GM18868 (cell line): ENCODE measurements at regions not wholly inside any gene's neighbourhood (a gene's known extent, or its start where the extent isn't known, plus 50 kb on each side); places are given as distances from the start of the nearest gene placed in this dataset.
"Not testable (repeated sequence)": the region's sequence is repeated elsewhere in the genome, so short reads cannot be mapped to it uniquely, and the experiment has no call there.

ENCODE experiments used
- ATAC-seq: cut with Tn5 transposase; IDR thresholded peaks from one replicate; pipeline ENCODE4 v1.9.1; 2021; ENCODE audit warnings: mild to moderate bottlenecking, moderate library complexity; ENCODE audit not compliant: unreplicated experiment

GRCh38 chr12:84154991-84155930, 757.3 kb downstream of the SLC6A15 start:
- ATAC-seq: not testable (repeated sequence)

DNA sequence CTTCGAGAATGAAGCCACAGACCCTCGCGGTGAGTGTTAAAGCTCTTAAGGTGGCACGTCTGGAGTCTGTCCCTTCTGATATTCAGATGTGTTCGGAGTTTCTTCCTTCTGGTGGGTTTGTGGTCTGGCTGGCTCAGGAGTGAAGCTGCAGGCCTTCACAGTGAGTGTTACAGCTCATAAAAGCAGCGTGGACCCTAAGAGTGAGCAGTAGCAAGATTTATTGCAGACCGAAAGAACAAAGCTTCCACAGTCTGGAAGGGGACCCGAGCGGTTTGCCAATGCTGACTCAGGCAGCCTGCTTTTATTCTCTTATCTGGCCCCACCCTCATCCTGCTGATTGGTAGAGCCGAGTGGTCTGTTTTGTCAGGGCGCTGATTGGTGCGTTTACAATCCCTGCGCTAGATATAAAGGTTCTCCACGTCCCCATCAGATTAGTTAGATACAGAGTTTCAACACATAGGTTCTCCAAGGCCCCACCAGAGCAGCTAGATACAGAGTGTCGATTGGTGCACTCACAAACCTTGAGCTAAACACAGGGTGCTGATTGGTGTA, 758.1 kb downstream of the SLC6A15 start:
- not testable (repeated sequence) for ATAC-seq

DNA sequence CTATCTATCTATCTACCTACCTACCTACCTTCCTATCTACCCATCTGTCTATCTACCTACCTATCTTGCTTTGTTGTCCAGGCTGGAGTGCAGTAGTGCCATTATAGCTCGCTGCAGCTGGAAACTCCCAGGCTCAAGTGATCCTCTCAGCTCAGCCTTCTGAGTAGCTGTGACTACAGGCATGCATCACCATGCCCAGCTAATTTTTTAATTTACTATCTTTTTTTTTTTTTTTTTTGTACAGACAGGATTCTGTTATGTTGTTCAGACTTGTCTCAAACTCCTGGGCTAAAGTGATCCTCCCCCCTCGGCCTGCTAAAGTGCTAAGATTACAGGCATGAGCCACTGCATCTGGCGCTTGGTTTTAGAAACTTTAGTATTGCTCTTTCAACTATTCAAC, 762.4 kb downstream of the SLC6A15 start:
- ATAC-seq: no peak

GRCh38 chr12:84148335-84148734, 764.3 kb downstream of the SLC6A15 start:
- ATAC-seq: no peak

GRCh38 chr12:84136862-84137367, 775.7 kb downstream of the SLC6A15 start:
- no peak for ATAC-seq

DNA sequence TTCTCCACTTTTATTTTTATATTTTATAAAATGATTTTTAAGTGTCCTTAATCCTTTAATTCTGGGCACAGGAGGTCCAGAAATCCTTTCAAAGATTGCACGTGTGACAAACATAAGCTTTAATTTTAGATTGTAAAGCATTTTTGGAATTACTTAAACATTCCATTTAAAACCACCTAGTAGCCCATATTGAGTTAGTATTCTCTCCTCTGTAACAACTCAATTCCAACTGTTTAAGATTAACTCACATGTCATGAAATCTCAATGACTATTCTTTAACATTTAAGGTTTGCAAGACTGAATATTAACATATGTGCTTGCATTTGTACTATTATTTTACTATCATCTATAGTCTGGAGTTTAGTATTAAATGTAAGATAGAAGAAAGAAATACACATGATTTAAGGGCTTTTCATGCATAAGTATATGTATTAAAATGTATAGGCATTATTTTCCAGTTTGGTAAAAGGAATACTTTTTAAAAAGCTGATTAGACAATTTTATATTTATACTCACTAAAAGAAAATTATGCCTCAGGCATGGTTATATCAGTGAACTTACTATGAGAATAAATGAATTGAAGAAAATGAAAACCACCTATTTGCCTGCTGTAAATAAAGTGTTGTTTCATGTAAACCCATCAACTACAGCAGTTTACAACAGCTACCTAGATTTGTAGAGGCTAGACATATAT, 776.9 kb downstream of the SLC6A15 start:
- ATAC-seq: no peak

DNA sequence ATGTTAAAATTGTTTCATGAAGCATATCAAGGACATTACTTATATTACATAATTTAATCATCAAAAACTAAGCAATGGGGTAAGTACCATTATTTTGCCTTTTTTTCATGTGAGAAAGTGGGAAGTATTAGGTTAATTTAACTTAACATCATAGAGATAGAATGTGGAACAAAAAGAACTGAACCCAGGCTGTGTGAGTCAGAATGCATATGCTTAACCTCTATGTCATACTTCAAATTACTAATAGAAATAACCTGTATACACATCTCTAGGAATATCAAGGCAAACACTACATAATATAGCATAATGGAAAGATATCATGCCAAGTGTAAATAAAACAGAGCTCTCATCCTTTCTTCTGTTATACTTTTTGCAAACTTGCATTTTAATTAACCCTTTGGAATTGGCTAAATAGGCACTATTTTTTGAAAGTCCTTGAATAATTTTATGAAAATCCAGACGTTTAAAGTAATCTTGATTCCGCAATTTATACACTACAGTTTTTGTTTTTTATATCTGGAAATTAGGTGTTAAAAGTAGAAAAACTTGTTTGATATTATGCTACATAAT, 777.7 kb downstream of the SLC6A15 start:
- no peak for ATAC-seq

DNA sequence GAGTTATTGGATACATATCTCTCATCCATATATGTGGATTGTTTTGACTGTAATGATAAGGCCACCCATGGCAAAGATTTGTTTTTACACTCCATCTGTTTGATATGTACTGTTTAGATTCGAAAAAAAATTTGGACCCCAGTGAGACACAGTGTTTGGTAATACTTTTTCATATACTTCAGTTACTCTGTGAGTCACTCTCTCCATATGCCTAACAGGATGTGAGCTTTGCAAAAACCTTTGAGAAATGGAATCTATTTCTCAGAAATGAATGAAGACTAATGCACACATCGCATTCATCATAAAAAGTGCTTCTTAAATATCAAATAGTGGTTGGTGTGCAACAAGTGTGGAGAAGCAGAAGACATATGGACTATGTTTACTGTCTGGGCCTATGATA, 781.5 kb downstream of the SLC6A15 start:
- ATAC-seq: no peak

GRCh38 chr12:84128117-84128991, 784.2 kb downstream of the SLC6A15 start:
- no peak for ATAC-seq

- no peak for ATAC-seq
Measured at GRCh38 chr12:84124211-84124610, 788.4 kb downstream of the SLC6A15 start.

GRCh38 chr12:84117190-84117589, 795.4 kb downstream of the SLC6A15 start:
- no peak for ATAC-seq

GRCh38 chr12:84113666-84114065, 798.9 kb downstream of the SLC6A15 start:
- no peak for ATAC-seq

DNA sequence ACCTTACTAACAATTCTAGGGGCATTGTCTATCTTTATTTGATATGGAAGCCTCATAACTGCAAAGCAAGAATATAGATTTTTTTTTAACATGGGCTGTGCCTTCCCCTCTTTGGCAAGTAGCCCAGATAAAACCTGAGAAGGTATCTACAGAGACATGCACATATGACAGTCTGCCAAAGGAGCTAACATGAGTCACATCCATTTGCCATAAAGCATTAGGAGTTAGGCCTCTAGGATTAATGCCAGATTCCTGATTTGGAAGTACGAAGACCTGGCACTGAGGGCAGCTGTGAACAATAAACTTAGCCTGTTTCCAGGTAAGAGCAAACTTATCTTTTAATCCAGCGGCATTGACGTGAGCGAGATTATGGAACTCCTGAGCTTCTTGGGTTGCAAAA, 808.7 kb downstream of the SLC6A15 start:
- ATAC-seq: not testable (repeated sequence)

GRCh38 chr12:84101963-84102362, 810.6 kb downstream of the SLC6A15 start:
- ATAC-seq: not testable (repeated sequence)

DNA sequence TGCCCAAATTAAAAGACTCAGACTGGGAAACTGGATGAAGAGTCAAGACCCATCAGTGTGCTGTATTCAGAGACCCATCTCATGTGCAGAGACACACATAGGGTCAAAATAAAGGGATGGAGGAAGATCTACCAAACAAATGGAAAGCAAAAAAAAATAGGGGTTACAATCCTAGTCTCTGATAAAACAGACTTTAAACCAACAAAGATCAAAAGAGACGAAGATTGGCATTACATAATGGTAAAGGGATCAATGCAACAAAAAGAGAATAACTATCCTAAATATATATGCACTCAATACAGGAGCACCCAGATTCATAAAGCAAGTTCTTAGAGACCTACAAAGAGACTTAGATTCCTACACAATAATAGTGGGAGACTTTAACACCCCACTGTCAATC, 813.0 kb downstream of the SLC6A15 start:
- ATAC-seq: not testable (repeated sequence)

DNA sequence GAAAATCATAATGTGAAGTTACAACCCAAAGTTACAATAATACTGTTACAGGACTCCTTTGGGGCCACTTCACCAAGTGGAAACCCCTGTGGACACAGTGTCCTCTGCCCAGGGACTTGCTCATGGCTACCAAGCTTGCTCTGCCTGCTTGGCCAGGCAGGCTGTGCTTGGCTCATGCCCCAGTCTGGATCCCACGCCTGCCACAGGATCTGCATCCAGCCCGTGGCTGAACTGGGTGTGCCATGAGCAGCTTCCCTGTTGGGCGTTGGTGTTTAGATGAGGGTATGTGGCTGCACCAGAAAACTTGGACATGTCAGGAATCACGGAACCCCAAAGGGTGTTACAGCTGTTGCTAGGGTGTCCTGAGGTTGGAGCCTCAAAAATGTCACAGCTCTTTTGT, 820.9 kb downstream of the SLC6A15 start:
- ATAC-seq: no peak

- no peak for ATAC-seq
Measured at GRCh38 chr12:84089356-84089755, 823.2 kb downstream of the SLC6A15 start.

DNA sequence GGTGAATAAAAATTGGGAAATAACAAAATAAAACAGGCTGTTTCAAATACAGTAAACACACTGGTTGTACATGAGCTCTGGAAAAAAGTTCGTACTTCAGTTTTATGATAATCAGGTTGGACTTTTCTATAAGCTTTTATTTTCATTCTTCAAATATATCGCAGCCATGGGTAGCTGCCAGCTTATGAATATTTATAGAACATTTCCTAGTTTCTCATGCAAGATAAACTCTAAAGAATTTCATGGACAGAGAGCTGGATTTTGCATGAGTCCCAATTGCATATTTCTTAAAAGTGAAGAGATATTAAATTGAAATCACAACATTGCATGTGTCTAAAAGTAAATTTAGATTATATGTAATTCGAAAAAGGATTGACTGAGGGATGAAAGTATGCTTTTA, 827.6 kb downstream of the SLC6A15 start:
- ATAC-seq: no peak

DNA sequence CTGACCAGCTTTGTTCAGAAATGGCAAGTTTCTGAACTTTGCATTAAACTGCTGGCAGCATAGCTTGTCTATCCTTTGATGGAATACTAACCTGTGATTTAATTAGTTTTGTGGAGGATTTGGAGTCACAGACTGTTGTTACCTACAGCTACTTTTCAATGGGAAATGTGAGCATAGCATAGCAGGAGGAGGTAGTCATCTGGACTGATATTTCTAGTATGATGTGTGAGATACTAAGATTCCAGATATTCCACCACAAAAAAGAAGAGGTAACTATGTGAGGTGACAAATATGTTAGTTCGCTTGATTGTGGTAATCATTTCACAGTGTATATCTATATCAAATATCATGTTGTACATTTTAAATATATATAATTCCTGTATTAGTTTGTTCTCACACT, 833.0 kb downstream of the SLC6A15 start:
- no peak for ATAC-seq

GRCh38 chr12:84077679-84078078, 834.9 kb downstream of the SLC6A15 start:
- no peak for ATAC-seq
